BE2C (cell line): ENCODE measurements at regions not wholly inside any gene's neighbourhood (a gene's known extent, or its start where the extent isn't known, plus 50 kb on each side); places are given as distances from the start of the nearest gene placed in this dataset.

Experiments used
- DNase-seq: peaks from one replicate; pipeline ENCODE4 v3.0.0-alpha.2; 2020
- H3K27me3 ChIP-seq: fragments of 250-450 bp; sonication (Bioruptor Pico); 2 replicates; pipeline ENCODE4 v1.5.1; 2020; ENCODE audit warnings: mild to moderate bottlenecking
- H3K36me3 ChIP-seq: fragments of 250-450 bp; sonication (Bioruptor Pico); 2 replicates; pipeline ENCODE4 v1.5.1; 2020; ENCODE audit warnings: mild to moderate bottlenecking
- H3K4me1 ChIP-seq: fragments of 250-450 bp; sonication (Bioruptor Pico); 2 replicates; pipeline ENCODE4 v1.5.1; 2020
- H3K4me3 ChIP-seq: 2 replicates; pipeline ENCODE4 v1.5.1; 2011; ENCODE audit warnings: low read depth, low read length
- H3K9me3 ChIP-seq: fragments of 250-450 bp; sonication (Bioruptor Pico); 2 replicates; pipeline ENCODE4 v1.5.1; 2020
- TF ChIP-seq, protein P1 (sequence below): IDR thresholded peaks from 2 replicates; pipeline ENCODE4 v1.5.1; 2012; ENCODE audit warnings: mild to moderate bottlenecking, low read depth, low read length

DNA sequence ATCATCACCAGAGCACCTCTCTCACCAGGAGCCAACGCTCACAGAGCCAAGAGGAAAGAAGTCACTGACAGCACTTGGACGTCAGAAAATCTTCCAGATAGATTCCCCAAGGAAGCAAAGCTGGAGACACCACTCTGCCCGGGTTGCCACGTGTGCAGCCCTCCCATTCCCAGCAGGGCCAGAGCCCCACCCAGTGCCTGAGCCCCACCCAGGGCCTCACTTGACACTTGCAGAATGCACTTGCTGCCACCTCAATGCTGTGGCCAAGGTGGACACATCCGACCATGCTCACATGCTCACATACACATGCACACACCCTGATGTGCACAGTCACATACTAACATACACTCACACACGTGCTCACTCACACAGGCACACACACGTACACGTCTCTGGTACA is 240.7 kb downstream of the RBFOX3 start:
- Histone ChIP-seq H3K4me1 (no peaks in the 10 kb centered on the region), H3K27me3 (peaks cover 82% of the 10 kb centered on the region), H3K9me3 (no peaks in the 10 kb centered on the region), H3K4me3 (no peak overlapping the region), H3K36me3 (no peaks in the 10 kb centered on the region)
- no peak for DNase-seq
- TF ChIP-seq, protein P1, sequence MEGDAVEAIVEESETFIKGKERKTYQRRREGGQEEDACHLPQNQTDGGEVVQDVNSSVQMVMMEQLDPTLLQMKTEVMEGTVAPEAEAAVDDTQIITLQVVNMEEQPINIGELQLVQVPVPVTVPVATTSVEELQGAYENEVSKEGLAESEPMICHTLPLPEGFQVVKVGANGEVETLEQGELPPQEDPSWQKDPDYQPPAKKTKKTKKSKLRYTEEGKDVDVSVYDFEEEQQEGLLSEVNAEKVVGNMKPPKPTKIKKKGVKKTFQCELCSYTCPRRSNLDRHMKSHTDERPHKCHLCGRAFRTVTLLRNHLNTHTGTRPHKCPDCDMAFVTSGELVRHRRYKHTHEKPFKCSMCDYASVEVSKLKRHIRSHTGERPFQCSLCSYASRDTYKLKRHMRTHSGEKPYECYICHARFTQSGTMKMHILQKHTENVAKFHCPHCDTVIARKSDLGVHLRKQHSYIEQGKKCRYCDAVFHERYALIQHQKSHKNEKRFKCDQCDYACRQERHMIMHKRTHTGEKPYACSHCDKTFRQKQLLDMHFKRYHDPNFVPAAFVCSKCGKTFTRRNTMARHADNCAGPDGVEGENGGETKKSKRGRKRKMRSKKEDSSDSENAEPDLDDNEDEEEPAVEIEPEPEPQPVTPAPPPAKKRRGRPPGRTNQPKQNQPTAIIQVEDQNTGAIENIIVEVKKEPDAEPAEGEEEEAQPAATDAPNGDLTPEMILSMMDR, result no peak

GRCh38 chr17:79369532-79369931 is 241.3 kb downstream of the RBFOX3 start:
- Histone ChIP-seq H3K4me1 (no peaks in the 10 kb centered on the region), H3K36me3 (no peaks in the 10 kb centered on the region), H3K27me3 (peaks cover 82% of the 10 kb centered on the region), H3K9me3 (no peaks in the 10 kb centered on the region), H3K4me3 (no peak overlapping the region)
- TF ChIP-seq, protein P1, result no peak
- DNase-seq, result no peak

DNA sequence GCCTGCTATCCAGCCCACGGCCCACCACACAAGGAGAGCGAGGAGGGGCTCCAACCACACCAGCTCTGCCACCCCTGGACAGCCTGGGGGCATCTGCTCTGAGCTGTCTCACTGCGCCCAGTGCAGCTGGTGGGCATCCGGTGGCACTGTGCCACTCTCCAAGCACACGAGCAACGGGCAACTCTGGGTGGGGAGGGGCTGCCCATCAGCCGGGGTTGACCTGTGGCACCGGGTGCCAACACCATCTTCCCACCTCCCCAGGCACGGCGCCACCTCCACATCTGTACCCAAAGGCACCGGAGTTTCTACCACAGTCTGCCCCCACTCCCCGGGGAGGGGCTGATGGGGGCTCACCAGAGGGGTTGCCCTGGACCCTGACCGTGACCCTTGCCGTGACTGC is 241.8 kb downstream of the RBFOX3 start:
- no peak for DNase-seq
- no peak overlapping the region for H3K4me3 ChIP-seq
- TF ChIP-seq, protein P1, result no peak
- H3K4me1 ChIP-seq, result no peaks in the 10 kb centered on the region
- no peaks in the 10 kb centered on the region for H3K9me3 ChIP-seq
- H3K27me3 ChIP-seq, result peaks cover 82% of the 10 kb centered on the region
- no peaks in the 10 kb centered on the region for H3K36me3 ChIP-seq

DNA sequence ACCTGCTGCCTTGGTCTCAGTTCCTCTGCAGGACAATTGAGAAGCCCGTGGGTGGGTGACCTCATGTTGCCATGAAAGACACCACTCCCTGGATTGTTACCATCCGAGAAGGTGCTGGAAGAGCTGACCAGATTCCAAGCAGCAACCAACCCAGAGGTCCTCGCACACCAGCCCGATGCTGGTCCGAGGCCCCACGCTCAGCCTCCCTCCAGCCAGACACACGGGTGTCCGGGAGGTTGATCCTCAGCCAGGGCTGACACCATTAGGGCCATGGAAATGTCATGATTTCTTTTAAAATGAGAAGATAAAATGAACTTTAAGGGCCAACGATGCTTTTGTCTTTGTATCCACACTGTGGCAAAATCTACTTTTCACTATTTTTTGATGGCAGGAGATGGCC is 242.3 kb downstream of the RBFOX3 start:
- no peaks in the 10 kb centered on the region for H3K4me1 ChIP-seq
- H3K36me3 ChIP-seq, result no peaks in the 10 kb centered on the region
- H3K9me3 ChIP-seq, result no peaks in the 10 kb centered on the region
- TF ChIP-seq, protein P1, result no peak
- no peak for DNase-seq
- peaks cover 82% of the 10 kb centered on the region for H3K27me3 ChIP-seq
- no peak overlapping the region for H3K4me3 ChIP-seq

- no peaks in the 10 kb centered on the region for H3K9me3 ChIP-seq
- H3K4me3 ChIP-seq, result no peak overlapping the region
- H3K4me1 ChIP-seq, result no peaks in the 10 kb centered on the region
- TF ChIP-seq, protein P1, result no peak
- H3K27me3 ChIP-seq, result peaks cover 85% of the 10 kb centered on the region
- no peaks in the 10 kb centered on the region for H3K36me3 ChIP-seq
- DNase-seq, result no peak
Measured at GRCh38 chr17:79366988-79367571, 243.8 kb downstream of the RBFOX3 start.

- TF ChIP-seq, protein P1, result no peak
- Histone ChIP-seq H3K4me1 (no peaks in the 10 kb centered on the region), H3K27me3 (peaks cover 88% of the 10 kb centered on the region), H3K9me3 (no peaks in the 10 kb centered on the region), H3K4me3 (no peak overlapping the region), H3K36me3 (no peaks in the 10 kb centered on the region)
- DNase-seq, result no peak
Measured at GRCh38 chr17:79365836-79366770, 244.7 kb downstream of the RBFOX3 start.
